ENCODE measurements at regions not wholly inside any gene's neighbourhood (a gene's known extent, or its start where the extent isn't known, plus 50 kb on each side); places are given as distances from the start of the nearest gene placed in this dataset.

DNA sequence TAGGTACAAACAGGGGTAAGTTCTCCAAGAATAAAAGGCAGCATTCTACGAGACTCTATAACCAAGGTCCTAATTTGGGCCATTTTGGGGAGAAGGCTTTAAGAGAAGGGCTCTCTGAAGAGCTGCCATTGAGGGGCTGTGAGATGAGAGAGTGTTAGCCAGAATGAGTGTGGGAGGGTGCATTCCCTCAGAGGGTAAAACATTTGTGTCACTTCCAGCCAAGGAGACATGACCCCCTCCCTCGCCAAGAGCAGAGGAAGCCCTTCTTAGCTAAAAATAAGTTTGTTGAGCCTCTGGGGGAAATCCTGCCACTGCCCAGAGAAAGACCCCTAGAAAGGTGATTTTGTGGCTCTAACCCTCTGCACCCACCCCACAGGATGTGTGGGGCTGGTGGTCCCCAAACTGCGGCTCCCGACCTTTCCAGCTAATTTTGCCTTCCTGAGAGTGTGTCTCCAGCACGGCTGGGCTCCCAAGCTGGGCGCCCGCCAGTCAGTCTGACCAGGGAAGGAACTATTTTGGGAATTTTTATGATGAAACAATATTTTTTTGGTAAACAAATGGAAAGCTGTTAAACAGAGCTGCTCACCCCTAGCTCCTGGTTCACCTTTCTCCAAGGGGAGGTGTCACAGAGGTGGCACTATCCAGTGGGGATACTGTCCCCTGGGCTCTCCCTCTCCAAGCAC, 65.9 kb upstream of the JDP2 start:
- H3K4me3 ChIP-seq (ENCODE audit: low read depth, low read length), result no peak overlapping the region
- TF ChIP-seq, protein P1, sequence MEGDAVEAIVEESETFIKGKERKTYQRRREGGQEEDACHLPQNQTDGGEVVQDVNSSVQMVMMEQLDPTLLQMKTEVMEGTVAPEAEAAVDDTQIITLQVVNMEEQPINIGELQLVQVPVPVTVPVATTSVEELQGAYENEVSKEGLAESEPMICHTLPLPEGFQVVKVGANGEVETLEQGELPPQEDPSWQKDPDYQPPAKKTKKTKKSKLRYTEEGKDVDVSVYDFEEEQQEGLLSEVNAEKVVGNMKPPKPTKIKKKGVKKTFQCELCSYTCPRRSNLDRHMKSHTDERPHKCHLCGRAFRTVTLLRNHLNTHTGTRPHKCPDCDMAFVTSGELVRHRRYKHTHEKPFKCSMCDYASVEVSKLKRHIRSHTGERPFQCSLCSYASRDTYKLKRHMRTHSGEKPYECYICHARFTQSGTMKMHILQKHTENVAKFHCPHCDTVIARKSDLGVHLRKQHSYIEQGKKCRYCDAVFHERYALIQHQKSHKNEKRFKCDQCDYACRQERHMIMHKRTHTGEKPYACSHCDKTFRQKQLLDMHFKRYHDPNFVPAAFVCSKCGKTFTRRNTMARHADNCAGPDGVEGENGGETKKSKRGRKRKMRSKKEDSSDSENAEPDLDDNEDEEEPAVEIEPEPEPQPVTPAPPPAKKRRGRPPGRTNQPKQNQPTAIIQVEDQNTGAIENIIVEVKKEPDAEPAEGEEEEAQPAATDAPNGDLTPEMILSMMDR (IDR thresholded peaks at IDR 0.05; ENCODE audit: low read depth, low read length), result no peak

DNA sequence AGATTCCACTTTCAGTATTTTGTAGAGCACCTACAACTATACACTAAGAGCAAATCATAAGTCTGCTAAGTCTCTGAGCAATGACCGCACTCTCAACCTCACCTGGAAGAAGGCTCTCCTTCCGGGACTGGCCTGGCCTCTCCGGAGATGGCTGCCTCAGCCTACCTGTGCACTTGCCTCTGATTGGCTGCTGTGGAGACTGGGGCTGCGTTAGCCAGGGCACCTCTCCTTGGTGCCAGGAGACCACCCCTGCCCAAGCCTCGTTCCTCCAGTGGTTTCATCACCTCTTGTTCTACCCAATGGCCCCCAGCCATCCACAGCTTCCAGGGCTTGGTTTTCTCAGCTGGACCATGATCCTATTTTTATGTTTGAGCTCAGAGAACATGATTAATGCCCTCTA, 64.7 kb upstream of the JDP2 start:
- no peak overlapping the region for H3K4me3 ChIP-seq (ENCODE audit: low read depth, low read length)
- TF ChIP-seq, protein P1 (IDR thresholded peaks at IDR 0.05; ENCODE audit: low read depth, low read length), result no peak

DNA sequence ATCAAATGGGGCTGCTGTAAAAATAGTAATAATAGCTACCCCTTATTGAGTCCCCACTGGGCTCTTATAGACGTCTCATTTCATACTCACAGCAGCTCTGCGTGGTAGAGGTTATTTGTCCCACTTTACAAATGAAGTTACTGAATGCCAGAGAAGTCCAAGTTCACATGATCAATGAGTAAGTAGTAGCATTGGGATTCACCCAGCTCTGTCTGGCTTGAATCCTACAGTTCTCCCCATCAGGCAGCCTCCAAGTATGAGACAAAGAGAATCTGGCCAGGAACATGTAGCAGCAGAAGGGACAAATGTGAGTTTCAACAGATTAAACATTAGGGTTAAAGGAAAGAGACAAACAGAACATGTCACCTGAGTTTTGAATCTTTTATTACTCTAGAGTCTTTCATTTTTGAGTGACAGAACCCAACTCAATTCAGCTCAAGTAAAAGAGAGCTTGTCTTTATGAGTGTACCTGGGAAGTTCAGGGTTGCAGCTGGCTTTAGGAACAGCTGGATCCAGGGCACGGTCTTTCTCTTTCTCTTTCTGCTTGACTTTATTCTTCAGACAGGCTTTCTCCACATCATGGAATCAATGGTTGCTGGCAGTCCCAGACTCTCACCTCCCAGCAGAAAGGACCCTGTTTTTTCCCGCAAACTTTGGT, 64.1 kb upstream of the JDP2 start:
- no peak overlapping the region for H3K4me3 ChIP-seq (ENCODE audit: low read depth, low read length)
- TF ChIP-seq, protein P1 (IDR thresholded peaks at IDR 0.05; ENCODE audit: low read depth, low read length), result no peak

DNA sequence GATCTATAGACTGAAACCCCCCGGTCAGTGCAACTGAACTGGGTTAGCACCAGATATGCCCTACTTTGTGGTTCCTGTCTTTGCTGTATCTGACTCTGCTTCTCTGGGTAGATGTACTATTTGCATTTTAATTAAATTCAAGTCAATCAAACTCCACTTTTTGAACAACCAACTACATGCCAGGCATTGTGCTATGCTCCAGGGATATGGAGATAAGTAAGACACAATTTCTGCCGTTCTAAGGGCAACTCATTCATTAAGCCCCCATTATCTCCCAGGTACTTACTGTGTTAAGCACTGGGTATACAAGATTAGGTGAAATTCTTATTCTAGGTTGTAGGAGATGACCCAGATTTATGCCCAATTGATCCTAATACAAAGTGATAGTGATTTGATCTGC, 62.7 kb upstream of the JDP2 start:
- TF ChIP-seq, protein P1 (IDR thresholded peaks at IDR 0.05; ENCODE audit: low read depth, low read length), result no peak
- H3K4me3 ChIP-seq (ENCODE audit: low read depth, low read length), result no peak overlapping the region

DNA sequence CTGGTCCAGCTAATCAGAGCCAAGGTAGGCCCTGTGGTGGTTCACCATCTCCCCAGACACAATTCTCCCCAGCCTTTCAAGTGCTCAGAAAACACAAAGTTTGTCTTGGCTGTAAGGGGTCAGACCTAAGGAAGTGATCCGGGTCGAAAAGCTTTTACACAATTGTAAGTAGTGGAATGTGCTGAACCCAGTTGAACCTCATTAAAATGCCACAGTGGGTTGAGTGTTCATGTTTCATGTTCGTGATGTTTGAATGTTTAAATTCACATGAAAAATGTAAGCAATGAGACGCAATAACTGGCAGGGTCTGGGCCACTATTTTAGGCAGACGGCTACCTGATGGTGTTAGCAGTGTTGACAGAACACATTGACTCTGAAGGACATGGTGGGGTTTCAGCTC, 60.9 kb upstream of the JDP2 start:
- TF ChIP-seq, protein P1 (IDR thresholded peaks at IDR 0.05; ENCODE audit: low read depth, low read length), result no peak
- H3K4me3 ChIP-seq (ENCODE audit: low read depth, low read length), result no peak overlapping the region

DNA sequence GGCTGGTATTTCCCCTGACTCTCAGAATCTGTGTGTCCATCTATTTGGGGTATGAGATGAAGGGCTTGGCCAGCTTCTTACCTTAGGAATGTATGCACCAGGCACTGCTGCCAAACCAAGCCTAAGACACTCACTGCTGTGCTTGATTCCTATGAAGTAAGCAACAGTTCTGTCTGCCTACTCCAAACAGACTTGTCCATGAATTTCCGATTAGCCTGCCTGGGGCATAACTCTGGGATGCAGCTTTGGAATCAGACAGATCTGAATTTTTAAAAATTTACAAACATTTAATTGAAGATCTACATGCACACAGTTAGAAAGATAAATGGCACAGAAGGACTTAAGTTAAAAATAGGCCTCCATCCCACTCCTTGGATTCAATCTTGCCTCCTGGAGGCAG, 59.5 kb upstream of the JDP2 start:
- H3K4me3 ChIP-seq (ENCODE audit: low read depth, low read length), result no peak overlapping the region
- TF ChIP-seq, protein P1 (IDR thresholded peaks at IDR 0.05; ENCODE audit: low read depth, low read length), result no peak

DNA sequence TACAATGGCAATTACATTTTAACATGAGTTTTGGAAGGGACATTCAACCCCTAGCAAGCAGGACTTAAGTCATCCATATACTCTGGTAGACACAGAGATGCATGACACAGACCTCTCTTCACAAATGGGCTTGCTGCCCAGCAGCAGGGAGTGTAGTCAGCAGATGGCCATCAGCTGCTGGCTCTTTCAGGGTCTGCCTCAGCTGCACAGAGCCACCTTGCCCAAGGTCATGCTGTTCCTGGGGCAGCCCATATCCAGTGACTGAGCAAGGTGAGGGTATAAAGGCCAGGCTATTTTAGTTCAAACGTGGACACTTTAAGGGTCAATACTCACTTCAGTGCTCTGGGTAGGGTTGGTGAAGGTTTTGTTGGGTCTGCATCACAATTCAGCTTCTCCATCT, 58.3 kb upstream of the JDP2 start:
- TF ChIP-seq, protein P1 (IDR thresholded peaks at IDR 0.05; ENCODE audit: low read depth, low read length), result no peak
- no peak overlapping the region for H3K4me3 ChIP-seq (ENCODE audit: low read depth, low read length)

All from WI38 (cell line).